ENCODE measurements at regions not wholly inside any gene's neighbourhood (a gene's known extent, or its start where the extent isn't known, plus 50 kb on each side); places are given as distances from the start of the nearest gene placed in this dataset.

DNA sequence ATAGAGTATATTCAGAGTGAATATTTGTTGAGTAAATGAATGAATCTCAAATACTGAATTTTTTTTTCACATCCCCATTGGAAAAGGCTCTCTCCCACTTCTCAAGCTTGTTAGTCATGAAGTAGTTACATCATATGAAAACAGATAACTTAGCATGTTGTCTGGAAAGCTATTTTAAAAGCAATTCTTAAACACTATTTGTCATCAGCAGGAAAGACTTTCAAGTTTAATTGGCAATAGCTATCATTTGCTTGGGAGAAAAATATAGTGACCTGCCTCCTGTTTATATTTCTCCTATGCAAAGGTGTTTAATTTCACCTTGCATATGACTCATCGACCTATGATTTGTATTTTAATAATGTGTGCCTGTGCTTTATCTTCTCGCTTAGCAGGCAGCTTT lies 499.8 kb upstream of the GRIA1 start:
- no peak for DNase-seq (ENCODE audit: low spot score)
- TF ChIP-seq CTCF (IDR thresholded peaks at IDR 0.05; ENCODE audit: extremely low read depth, missing control alignments), result no peak

DNA sequence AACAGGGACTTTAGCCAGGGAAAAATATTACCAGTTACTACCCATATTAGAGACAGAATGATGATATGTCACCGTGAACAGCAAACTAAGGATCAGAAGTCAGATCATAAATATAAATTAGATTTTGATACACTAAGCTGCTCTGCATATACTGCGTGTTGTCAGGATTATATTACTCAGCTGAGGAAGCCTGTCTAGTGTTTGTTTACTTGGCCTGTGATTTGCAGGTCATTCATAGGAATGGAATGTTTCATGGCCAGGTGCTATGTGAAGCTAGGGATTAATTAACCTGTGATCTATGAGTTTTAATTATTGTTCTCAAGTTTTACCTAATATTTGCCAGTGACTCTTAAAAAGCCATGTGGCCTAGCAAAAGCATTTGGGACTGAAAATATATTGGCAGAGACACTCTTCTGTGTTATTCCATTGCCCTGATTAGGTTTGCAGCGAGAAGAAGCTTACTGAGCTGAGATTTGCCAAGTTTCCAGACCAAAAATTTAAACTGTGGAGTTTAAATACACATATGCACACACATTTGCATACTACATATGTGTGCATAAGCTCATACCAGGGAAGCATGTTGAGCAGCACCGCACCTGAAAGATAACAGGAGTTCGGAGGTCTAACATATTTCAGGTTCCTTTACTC lies 496.3 kb upstream of the GRIA1 start:
- no peak for TF ChIP-seq CTCF (IDR thresholded peaks at IDR 0.05; ENCODE audit: extremely low read depth, missing control alignments)

GRCh38 chr5:152995214-152995725 lies 495.2 kb upstream of the GRIA1 start:
- no peak for DNase-seq (ENCODE audit: low spot score)
- TF ChIP-seq CTCF (IDR thresholded peaks at IDR 0.05; ENCODE audit: extremely low read depth, missing control alignments), result no peak

More for the DNA sequence above, 496.3 kb upstream of the GRIA1 start:
- DNase-seq (ENCODE audit: low spot score), result no peak

- DNase-seq (ENCODE audit: low spot score), result no peak
Observed at GRCh38 chr5:153005711-153006110, 484.8 kb upstream of the GRIA1 start.

GRCh38 chr5:153006681-153007080 lies 483.8 kb upstream of the GRIA1 start:
- TF ChIP-seq CTCF (IDR thresholded peaks at IDR 0.05; ENCODE audit: extremely low read depth, missing control alignments), result no peak
- no peak for DNase-seq (ENCODE audit: low spot score)

More at GRCh38 chr5:153005711-153006110, 484.8 kb upstream of the GRIA1 start:
- TF ChIP-seq CTCF (IDR thresholded peaks at IDR 0.05; ENCODE audit: extremely low read depth, missing control alignments), result no peak

GRCh38 chr5:153014194-153014593 lies 476.3 kb upstream of the GRIA1 start:
- DNase-seq (ENCODE audit: low spot score), result no peak
- TF ChIP-seq CTCF (IDR thresholded peaks at IDR 0.05; ENCODE audit: extremely low read depth, missing control alignments), result no peak

GRCh38 chr5:153018121-153018520 lies 472.3 kb upstream of the GRIA1 start:
- DNase-seq (ENCODE audit: low spot score), result no peak
- TF ChIP-seq CTCF (IDR thresholded peaks at IDR 0.05; ENCODE audit: extremely low read depth, missing control alignments), result no peak

Measured in GM20000 (cell line).